ENCODE measurements at regions not wholly inside any gene's neighbourhood (a gene's known extent, or its start where the extent isn't known, plus 50 kb on each side); places are given as distances from the start of the nearest gene placed in this dataset.

- Histone ChIP-seq H4K20me1 (ENCODE audit: insufficient read depth, low read length) (no peaks in the 10 kb centered on the region), H3K79me2 (ENCODE audit: low read length) (no peaks in the 10 kb centered on the region), H3K4me1 (ENCODE audit: low read length) (no peaks in the 10 kb centered on the region), H3K27me3 (replicated peaks; ENCODE audit: insufficient read depth, low read length) (no peaks in the 10 kb centered on the region), H3K36me3 (replicated peaks; ENCODE audit: insufficient read depth, low read length) (no peaks in the 10 kb centered on the region), H3K9ac (ENCODE audit: low read length) (no peak overlapping the region), H3K4me3 (ENCODE audit: low read length) (no peak overlapping the region), H3K27ac (ENCODE audit: low read length) (no peak overlapping the region), H3K9me2 (replicated peaks; ENCODE audit: insufficient read depth, low read length) (no peaks in the 10 kb centered on the region), H3F3A (ENCODE audit: insufficient read depth, low read length) (no peaks in the 10 kb centered on the region), H3K4me2 (ENCODE audit: low read depth, low read length) (no peak overlapping the region), H3K9me3 (replicated peaks; ENCODE audit: insufficient read depth, low read length) (no peaks in the 10 kb centered on the region), H2AFZ (ENCODE audit: low read length) (no peak overlapping the region)
- DNase-seq: no peak
- no peak for TF ChIP-seq EZH2 (optimal IDR thresholded peaks at IDR 0.05; ENCODE audit: low read depth, low read length)
- no peak for TF ChIP-seq EZH2phosphoT487 (IDR thresholded peaks at IDR 0.05; ENCODE audit: low read length)
- no peak for TF ChIP-seq CTCF (IDR thresholded peaks at IDR 0.05; ENCODE audit: low read length)
Observed at GRCh38 chr2:8107621-8108378, 574.1 kb upstream of the ID2 start.

- H3K4me2 ChIP-seq (ENCODE audit: low read depth, low read length): no peak overlapping the region
- no peaks in the 10 kb centered on the region for H3F3A ChIP-seq (ENCODE audit: insufficient read depth, low read length)
- no peaks in the 10 kb centered on the region for H3K36me3 ChIP-seq (replicated peaks; ENCODE audit: insufficient read depth, low read length)
- no peaks in the 10 kb centered on the region for H3K4me1 ChIP-seq (ENCODE audit: low read length)
- no peak overlapping the region for H2AFZ ChIP-seq (ENCODE audit: low read length)
- H3K79me2 ChIP-seq (ENCODE audit: low read length): no peaks in the 10 kb centered on the region
- H3K9me3 ChIP-seq (replicated peaks; ENCODE audit: insufficient read depth, low read length): no peaks in the 10 kb centered on the region
- H3K9me2 ChIP-seq (replicated peaks; ENCODE audit: insufficient read depth, low read length): no peaks in the 10 kb centered on the region
- no peak overlapping the region for H3K27ac ChIP-seq (ENCODE audit: low read length)
- no peak for DNase-seq
- H4K20me1 ChIP-seq (ENCODE audit: insufficient read depth, low read length): no peaks in the 10 kb centered on the region
- H3K9ac ChIP-seq (ENCODE audit: low read length): no peak overlapping the region
- H3K4me3 ChIP-seq (ENCODE audit: low read length): no peak overlapping the region
- no peaks in the 10 kb centered on the region for H3K27me3 ChIP-seq (replicated peaks; ENCODE audit: insufficient read depth, low read length)
- TF ChIP-seq EZH2 (optimal IDR thresholded peaks at IDR 0.05; ENCODE audit: low read depth, low read length) (no peak), EZH2phosphoT487 (IDR thresholded peaks at IDR 0.05; ENCODE audit: low read length) (no peak), CTCF (IDR thresholded peaks at IDR 0.05; ENCODE audit: low read length) (no peak)
Observed at GRCh38 chr2:8110716-8111115, 571.1 kb upstream of the ID2 start.

- no peak for TF ChIP-seq EZH2phosphoT487 (IDR thresholded peaks at IDR 0.05; ENCODE audit: low read length)
- TF ChIP-seq CTCF (IDR thresholded peaks at IDR 0.05; ENCODE audit: low read length): no peak
- no peak for TF ChIP-seq EZH2 (optimal IDR thresholded peaks at IDR 0.05; ENCODE audit: low read depth, low read length)
- Histone ChIP-seq H3K4me1 (ENCODE audit: low read length) (peaks cover 3% of the 10 kb centered on the region), H3K4me3 (ENCODE audit: low read length) (no peak overlapping the region), H4K20me1 (ENCODE audit: insufficient read depth, low read length) (no peaks in the 10 kb centered on the region), H3K79me2 (ENCODE audit: low read length) (no peaks in the 10 kb centered on the region), H3K4me2 (ENCODE audit: low read depth, low read length) (no peak overlapping the region), H3K36me3 (replicated peaks; ENCODE audit: insufficient read depth, low read length) (no peaks in the 10 kb centered on the region), H3F3A (ENCODE audit: insufficient read depth, low read length) (no peaks in the 10 kb centered on the region), H3K9me2 (replicated peaks; ENCODE audit: insufficient read depth, low read length) (no peaks in the 10 kb centered on the region), H2AFZ (ENCODE audit: low read length) (no peak overlapping the region), H3K27ac (ENCODE audit: low read length) (no peak overlapping the region), H3K27me3 (replicated peaks; ENCODE audit: insufficient read depth, low read length) (no peaks in the 10 kb centered on the region), H3K9ac (ENCODE audit: low read length) (no peak overlapping the region), H3K9me3 (replicated peaks; ENCODE audit: insufficient read depth, low read length) (no peaks in the 10 kb centered on the region)
- no peak for DNase-seq
Observed at GRCh38 chr2:8111193-8111592, 570.7 kb upstream of the ID2 start.
